ENCODE measurements at regions not wholly inside any gene's neighbourhood (a gene's known extent, or its start where the extent isn't known, plus 50 kb on each side); places are given as distances from the start of the nearest gene placed in this dataset.
"Not testable (repeated sequence)": the region's sequence is repeated elsewhere in the genome, so short reads cannot be mapped to it uniquely, and the experiment has no call there.

GRCh38 chr2:52584071-52584470 lies 1183.5 kb upstream of the CHAC2 start:
- not testable (repeated sequence) for TF ChIP-seq POLR2AphosphoS5, TAF1, POLR2A, POU2F2, SPI1 (IDR thresholded peaks at IDR 0.05; ENCODE audit: low read depth, low read length)

All from GM12891 (cell line).